ENCODE measurements at regions not wholly inside any gene's neighbourhood (a gene's known extent, or its start where the extent isn't known, plus 50 kb on each side); places are given as distances from the start of the nearest gene placed in this dataset.

DNA sequence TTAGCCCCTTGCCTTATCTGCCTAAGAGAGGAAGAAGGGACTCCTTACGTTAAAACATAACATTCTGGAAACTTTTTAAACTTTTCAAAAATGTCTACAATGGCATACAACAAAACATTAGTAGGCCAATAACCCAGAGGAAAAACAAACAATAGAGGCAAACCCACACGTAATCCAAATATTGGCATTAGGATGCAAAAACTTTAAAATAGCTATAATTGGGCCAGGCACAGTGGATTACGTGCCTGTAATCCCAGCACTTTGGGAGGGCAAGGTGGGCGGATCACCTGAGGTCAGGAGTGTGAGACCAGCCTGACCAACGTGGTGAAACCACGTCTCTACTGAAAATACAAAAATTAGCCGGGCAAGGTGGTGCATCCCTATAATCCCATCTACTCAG is 134.9 kb downstream of the AQP9 start:
- no peak for DNase-seq

DNA sequence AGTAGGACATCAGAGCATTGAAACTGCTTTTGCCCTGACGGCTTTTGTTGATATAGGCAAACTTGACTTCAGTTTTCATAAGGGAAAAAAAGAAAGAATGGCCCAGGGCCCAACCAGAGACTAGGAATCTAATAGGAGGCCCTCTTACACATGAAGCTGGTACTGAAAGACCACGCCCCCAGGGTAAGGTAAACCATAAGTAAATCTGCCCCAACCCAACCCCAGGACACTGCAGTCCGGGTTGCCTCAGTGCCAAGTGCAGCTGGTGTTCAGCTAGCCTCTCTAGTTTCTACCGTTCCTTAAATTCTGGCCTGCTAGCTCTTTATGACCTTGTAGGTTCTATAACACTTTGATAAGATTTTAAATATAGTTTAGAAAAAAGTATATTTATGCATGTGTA is 136.7 kb downstream of the AQP9 start:
- no peak for DNase-seq

DNA sequence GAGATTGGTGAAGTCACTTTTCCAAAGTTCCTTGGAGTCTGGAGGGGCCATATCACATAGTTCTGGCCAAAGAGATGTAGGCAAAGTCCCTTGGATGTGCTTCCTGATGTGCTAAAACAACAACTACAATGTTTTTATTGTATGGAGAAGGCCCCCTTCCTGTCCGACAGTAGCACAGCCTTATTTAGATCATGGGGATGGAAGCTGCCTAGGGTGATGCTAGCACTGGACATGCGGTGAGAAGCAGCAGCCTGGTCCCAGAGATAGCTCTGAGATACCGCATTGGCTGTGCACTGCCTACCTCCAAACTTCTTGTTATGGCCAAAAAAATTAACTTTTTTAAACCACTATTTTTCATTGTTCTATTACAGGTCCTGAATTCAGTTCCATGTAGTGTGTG is 137.6 kb downstream of the AQP9 start:
- no peak for DNase-seq

DNA sequence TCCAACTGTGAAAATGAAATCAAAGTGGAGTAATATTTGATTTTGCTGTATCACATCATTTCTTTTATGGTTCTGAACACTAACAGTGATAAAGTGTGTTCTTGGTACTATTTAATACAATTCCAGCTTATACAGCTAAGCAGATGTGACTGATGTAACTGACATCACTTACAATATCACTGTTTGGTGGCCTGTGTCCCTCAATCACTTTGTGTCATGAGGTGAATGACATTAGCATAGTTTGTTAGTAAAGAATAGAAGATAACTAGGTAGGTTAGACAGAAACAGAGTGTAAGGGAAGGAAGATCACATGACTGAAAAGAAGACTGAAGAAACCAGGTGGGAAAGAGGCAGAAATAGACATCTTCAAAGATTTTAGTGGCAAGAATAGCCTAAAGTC is 138.7 kb downstream of the AQP9 start:
- no peak for DNase-seq

DNA sequence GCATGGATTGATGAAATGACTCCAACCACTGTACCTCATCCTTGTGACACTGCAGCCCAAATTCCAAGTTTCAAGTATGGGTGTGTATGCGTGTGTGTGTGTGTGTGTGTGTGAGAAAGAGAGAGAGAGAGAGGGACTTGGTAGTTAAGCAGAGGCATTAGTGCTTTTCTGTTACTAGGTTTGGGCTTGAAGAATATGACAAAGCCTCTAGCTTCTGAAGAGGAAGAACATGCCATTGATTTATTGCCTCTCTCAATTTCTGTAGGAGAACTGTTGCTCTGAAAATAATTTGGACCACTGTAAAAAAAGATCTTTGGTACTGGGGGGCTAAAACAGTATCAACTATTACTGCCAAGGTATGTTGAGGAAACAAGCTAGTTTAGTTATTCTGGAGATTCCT is 139.2 kb downstream of the AQP9 start:
- no peak for DNase-seq

DNA sequence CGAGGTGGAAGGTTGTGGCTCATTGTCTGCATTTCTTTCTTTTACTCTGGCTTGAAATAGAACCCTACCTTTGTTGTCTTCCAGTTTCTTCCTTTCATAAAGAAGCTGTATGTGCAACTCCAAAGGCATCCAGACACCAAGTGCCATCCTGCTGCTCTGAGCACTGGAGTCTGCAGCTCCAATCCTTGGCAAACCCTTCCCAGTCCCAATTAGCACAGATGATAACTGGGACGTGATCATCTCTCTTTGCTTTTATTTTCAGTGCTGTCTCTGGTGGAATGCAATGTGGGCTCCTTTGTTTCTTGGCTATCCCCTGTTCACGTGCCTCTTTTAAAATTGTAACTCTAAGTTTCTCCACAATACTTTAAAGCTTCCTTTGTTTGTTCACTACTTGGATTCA is 140.9 kb downstream of the AQP9 start:
- DNase-seq = no peak

DNA sequence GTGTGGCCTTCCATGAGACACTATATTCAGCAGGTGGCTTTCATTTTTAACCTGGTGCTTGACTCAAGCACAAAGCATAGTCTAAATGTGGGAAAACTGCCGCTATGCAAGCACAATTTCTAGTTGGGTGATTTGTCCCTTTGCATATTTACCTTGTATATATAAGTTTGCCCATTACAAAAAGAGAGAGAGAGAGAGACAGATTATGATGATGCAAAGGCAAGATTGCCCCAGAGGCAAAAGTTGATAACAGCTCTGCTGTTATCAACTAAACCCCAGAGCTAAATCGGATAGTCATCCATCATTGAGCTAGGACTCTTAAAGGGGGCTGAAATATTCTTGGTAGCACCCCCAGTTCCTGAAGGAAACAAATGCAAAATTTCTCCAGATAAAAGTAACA is 141.5 kb downstream of the AQP9 start:
- DNase-seq = no peak

DNA sequence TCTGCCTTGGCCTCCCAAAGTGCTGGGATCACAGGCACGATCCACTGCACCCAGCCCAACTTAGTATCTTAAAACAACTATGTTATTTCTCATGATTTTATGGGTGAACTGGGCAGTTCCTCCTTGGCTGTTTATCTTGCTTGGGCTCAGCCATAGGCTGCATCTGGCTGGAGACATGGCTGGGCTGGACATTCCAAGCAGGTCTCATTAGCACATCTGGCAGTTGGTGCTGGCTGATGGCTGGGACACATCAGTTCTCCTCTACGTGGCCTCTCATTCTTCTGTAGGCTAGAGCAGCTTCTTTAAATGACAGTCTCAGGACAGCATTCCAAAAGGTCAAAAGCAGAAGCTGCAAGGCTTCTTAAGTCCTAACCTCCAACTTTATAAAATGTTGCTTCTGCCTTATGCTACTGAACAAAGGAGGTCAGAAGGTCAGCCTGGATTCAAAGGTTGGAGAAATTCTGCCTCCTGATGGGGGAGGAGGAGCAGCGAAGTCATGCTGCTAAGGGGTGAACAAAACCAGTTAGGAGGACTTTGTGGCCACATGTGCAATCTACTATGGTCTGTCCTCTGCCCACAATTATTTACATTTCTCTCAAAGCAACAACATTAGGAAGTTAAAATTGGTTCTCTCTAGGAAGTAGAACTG is 144.0 kb downstream of the AQP9 start:
- DNase-seq = no peak

DNA sequence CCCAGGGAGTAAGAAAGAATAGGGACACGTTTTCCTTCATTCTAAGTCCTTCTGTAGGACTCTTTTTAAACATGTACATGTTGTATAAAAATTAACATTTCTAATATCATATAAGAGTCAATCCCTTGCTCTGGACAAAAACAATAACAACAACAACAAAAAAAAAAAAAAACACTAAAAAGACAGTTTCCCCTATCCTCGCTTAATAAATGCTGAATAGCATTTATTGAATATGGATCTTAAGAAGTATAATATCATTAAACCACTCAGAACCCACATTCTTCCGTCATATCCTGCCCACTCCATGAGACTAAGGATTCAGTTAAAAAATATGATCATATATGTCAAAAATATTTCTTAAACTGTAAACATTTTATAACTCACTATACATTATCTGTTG is 145.1 kb downstream of the AQP9 start:
- no peak for DNase-seq

DNA sequence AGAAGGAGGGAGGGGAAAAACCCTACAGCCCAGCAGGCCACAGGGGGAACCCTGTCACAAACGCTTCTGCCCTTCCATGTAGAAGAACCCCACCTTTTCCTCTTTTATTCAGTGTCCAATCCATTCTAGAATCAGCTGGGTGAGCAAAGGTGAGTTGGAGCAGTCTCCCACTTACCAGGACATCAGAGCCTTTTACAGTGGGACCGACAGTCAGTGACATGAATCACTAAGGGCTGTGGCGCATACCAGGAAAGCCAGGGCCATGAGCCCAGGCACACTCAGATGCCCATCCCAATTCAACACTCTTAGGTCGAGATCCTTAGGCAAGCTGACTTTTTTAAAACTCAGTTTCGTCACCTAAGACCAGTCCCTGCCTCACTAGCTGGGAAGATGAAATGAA is 146.1 kb downstream of the AQP9 start:
- DNase-seq = no peak

DNA sequence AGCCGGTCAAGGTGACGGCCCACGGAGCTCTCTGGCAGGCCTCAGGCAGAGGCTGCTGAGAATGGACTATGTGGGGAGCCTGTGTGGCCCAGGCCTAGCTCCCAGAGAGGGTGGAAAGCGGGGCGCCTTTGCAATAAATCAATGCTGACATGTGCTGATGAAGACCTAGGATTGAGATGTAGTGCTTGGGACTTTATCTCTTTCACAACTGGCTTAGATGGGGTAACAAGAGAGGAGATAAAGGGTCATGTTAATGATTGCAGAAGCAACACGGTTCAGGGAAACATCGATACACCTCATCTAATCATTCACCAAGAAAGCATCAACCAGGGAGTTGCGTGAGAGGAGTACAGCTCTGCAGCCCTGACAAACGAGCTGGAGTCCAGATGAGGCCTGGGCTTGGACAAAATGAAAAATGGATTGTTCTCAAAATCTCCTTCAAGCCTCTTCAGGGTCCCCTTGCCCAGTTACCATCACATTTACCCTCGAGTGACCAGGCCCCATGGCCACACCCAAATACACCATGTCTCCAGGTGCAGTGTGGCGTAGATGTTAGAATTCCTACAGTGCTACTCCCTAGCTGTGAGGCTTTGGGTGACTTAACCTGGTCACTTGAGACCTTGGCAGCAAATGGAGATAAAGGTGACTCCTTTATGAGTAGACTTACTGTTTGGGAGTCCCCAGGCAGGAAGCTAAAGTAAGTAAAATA is 146.4 kb upstream of the LIPC start:
- no peak for DNase-seq

DNA sequence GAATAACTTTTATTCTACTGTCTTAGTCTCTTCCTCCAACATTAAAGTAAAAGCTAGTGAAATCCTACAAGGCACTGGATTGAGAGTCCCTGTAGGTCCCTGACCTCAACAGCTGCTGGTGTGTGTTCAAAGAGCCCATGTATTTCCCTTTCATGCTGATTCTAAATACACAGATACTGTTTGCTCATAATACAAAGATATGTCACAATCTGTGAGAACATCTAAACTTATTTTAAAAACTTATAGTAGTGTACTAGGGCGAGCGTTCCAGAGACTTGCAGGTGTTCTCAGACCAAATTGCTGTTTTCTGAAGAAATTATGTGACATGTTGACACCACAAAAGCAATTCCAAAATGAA is 145.9 kb upstream of the LIPC start:
- no peak for DNase-seq

DNA sequence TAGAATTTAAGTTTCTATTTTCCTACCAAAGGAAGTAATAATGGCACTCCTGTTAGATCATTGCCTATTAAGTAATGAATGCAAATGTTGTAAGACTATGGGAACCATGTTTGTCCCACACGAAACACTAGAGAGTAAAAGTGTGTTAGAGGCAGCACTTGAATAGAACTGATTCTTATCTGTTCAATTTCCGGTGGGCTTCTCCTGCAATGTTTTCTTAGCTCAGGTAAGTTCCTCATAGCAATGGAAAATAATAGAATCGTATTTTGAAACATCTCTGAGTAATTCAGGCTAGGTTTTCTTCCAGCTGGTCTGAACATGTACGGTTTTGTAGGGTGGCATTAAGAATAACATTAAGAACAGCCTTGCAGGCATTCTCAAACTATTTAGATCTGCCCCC is 145.3 kb upstream of the LIPC start:
- DNase-seq = no peak

DNA sequence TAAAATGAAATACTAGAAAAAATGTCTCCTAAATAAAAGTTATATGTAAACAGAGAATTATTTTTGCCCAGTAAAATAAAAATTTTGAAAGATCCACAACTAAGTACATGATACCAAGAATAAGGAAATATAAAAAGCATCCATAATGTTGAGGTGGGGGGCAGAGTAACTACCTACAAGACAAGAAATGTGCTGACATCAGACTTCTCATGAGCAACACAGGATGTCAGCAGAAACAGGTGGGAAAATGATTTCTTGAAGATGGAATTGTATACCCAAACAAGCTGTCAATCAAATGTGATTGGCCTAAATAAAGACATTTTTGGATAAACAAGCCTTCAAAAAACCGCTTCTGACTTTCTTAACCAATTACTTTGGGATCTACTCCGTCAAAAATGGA is 143.9 kb upstream of the LIPC start:
- DNase-seq = no peak

DNA sequence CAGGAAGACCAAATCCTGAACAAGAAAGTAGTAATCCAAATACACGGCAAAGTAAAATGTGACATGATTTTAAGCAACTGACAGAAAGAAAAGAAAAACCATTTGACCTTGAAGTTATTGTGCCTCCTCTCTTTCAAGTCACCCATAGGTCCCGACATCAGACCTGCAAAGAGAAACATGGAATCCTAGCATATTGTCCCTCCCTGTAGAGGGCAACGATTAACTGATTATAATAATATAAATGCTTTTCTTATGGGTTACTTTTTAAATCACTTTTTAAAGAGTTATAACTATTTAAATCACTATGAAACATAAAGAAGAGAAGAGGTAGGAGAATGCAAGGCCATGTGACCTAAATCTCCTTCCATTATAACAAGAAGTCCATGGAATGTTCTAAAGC is 143.2 kb upstream of the LIPC start:
- no peak for DNase-seq

DNA sequence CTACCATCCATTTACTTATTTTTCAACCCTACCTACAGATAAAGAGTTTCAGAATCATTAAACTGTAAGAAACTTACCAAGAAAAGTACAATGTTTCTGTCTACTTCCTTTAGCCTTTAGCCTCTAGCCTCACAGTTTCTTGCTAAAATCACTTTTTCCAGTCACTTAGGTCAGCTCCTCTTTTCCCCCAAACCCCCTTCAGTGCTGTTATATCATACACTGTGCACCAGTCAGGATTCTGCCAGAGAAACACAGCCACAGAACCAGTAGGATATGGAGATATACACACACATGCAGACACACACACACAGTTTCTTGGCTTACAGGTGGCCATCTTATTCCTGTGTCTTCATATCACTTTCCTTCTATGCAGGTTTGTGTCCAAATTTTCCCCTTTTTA is 139.9 kb upstream of the LIPC start:
- no peak for DNase-seq

DNA sequence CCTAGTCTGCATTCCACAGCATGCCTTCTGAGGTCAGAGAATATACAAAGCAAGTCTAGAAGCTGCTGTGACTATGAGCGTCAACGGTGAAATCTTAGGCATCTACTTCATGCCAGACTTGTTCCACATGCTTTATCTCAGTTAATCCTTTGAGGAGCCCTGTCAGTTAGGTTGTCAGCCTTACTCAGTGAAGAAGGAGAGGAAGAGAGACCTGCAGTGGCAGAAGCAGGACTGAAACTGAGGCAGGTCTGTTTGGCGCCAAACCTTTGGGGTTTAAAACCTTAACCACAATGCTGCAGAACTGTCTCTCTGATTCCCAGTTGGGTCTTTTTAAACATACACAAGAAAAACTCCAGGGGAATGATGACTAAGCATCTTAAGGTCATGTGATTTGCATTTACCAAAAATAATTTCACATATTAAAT is 139.0 kb upstream of the LIPC start:
- no peak for DNase-seq

DNA sequence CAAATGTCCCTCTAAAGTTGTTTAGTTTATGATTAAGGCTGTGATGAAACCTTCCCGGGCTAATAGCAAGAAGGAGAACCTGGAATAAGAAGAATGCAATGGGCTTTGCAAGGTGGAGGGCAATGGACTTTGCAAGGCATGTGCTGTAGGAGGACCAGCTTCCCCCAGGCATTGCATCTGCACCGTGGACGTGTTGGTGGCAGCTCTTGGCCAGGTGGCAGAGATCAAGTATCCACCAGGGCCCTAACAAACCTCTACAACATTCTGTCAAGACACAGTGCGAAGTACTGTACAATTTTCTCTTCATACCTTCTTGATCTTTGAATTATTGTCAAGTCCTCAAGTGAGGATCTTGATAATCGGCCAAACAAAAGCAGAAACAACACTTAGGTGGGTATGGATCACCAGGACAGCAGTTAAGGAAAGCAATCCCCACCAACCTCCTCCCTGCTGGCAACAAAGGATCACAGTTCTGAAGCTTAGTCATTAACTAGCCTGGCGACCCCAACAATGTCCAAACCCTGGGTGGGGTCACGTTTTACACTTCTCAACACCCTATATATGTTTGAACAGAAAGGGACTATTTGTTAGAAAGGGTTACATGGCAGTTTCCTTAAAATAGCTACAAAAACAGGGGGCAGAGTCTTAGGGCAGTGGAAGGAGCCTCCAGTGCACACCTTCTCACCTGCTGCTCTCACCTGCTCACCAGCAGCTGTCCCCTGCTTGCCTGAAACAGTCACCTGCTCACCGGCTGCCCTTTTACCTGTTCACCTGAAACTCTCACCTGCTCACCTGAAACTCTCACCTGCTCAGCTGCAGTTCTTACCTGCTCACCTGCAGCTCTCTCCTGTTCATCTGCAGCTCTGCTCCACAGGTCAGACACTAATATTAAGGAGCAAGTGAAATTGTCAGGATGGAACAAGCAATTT is 137.9 kb upstream of the LIPC start:
- DNase-seq = peak; percentile 95

DNA sequence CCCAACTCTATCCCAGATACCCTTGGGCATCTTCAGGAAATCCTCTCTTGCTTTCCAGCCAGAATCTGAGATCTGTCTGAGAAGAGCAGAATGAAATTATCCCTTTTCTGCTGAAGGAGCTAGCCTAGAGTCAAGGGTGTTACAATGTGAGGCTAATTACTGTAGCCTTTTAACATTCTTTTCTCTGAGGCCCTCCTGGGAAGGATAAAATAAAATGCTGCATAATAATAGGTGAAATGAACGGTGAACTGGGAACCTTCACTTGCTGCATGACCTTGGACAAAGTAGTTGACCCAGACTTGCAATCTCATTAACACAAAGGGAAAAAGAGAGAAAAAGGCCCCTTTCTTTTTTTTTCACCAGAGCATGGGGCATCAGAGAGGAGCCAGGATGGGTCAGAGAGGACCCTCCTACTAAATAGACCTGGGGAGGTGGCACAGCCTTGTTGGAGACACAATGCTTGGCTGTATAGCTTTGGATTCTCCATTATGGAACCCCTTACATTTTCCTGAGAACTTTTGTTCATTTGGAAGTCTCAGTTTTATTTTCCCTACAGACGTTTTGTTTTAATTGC is 137.0 kb upstream of the LIPC start:
- DNase-seq = no peak

DNA sequence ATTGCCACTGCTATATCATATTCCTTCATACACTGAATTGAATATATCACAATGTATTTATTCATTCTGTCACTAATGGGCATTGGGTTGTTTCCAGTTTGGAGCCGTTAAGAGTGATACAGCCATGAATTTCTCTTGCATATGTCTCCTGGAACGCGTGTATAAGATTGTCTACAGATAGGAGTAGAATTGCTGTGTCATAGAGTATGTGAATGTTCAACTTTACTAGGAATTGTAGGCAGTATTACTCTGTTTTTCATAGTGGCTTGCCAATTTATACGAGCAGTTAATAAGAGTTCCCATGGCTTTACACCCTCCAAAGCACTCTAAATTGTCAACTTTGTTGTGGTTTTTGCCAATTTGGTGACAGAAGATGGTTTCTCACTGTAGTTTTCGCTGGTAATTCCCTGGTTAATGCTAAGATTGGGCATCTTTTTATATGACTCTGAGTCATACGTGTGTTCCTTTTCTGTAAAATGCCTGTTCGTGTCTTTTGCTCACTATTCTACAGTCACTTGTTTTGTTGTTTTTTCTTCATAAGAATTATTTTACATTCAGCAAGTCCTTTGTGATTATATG is 136.1 kb upstream of the LIPC start:
- no peak for DNase-seq

DNA sequence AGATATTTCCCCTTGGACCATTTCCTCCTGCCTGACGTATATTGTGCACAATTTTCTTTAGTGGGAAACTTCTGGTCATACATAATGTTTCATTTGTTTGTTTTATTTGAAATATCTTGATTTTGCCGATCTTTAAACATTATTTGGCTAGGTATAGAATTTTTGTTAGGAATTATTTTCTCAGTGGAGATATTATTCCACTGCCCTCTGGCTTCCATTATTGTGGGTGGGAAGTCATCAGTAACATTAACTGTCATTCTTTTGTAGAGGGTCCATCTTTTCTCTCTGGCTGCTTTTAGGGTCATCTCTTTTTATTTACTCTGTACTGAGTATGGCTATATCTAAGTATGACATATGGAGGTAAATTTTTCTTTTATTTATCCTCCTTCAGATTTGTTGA is 135.5 kb upstream of the LIPC start:
- DNase-seq = no peak

DNA sequence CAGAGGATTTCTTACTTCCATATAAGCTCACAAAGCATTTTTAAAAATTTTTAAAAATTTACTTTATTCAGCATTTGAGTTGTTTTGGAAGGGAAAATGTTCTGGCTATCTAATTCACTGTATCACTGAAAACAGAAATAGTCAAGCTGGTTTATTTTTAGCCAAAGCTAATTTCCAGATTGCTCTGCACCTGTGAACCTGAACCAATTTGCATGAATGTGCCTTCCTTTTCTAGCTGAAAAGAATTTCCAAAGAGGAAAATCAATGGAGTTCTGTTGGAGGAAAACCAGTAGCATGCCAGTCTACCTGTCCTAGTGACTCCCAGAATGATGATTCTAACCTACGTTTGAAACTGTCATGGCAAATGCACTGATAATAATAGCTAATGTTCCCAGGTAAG is 134.2 kb upstream of the LIPC start:
- no peak for DNase-seq

Measured in NCI-H510A treated with DMSO at 0.1 percent for 48 hours (cell line).